Nephron (organoid): ENCODE measurements at regions not wholly inside any gene's neighbourhood (a gene's known extent, or its start where the extent isn't known, plus 50 kb on each side); places are given as distances from the start of the nearest gene placed in this dataset.

Experiments
- H3K27ac Mint-ChIP-seq, 3 experiments: 2 replicates each; pipeline ENCODE4 v1.8.0; 2020; ENCODE audit warnings: mixed read lengths in 3 of 3, mild to moderate bottlenecking in 2 of 3, moderate library complexity in 1 of 3
- H3K27me3 Mint-ChIP-seq: 2 replicates; pipeline ENCODE4 v1.8.0; 2021; ENCODE audit warnings: low read depth, mild to moderate bottlenecking, moderate library complexity, mixed read lengths
- H3K36me3 Mint-ChIP-seq: 2 replicates; pipeline ENCODE4 v1.8.0; 2020; ENCODE audit warnings: low read depth, mixed read lengths
- H3K4me1 Mint-ChIP-seq: 2 replicates; pipeline ENCODE4 v1.8.0; 2020; ENCODE audit warnings: mixed read lengths
- H3K4me3 Mint-ChIP-seq, 3 experiments: 2 replicates each; pipeline ENCODE4 v1.8.0; 2020; ENCODE audit warnings: mild to moderate bottlenecking in 3 of 3, mixed read lengths in 3 of 3, moderate library complexity in 2 of 3
- H3K9me3 Mint-ChIP-seq: 2 replicates; pipeline ENCODE4 v1.8.0; 2020; ENCODE audit warnings: mixed read lengths
- CTCF ChIP-seq, 3 experiments: fragments of 200-600 bp; sonication (generic); IDR thresholded peaks; one replicate each; pipeline ENCODE4 v1.5.0; 2021; ENCODE audit warnings: antibody characterized with exemption in 3 of 3; ENCODE audit not compliant: unreplicated experiment in 3 of 3

GRCh38 chr16:51576498-51577195 is 425.6 kb upstream of the SALL1 start:
- no peak for TF ChIP-seq CTCF (IDR thresholded peaks at IDR 0.05; ENCODE audit: unreplicated experiment in 3 of 3)
- H3K27ac Mint-ChIP-seq, result no peak overlapping the region
- H3K4me3 Mint-ChIP-seq, result no peak overlapping the region
- no peaks in the 10 kb centered on the region for H3K36me3 Mint-ChIP-seq
- H3K27me3 Mint-ChIP-seq, result peaks cover 64% of the 10 kb centered on the region
- no peaks in the 10 kb centered on the region for H3K4me1 Mint-ChIP-seq
- peaks cover 2% of the 10 kb centered on the region for H3K9me3 Mint-ChIP-seq

- Mint-ChIP-seq H3K36me3 (no peaks in the 10 kb centered on the region), H3K27ac (no peak overlapping the region), H3K27me3 (peaks cover 49% of the 10 kb centered on the region), H3K9me3 (peaks cover 2% of the 10 kb centered on the region), H3K4me3 (no peak overlapping the region), H3K4me1 (no peaks in the 10 kb centered on the region)
- no peak for TF ChIP-seq CTCF (IDR thresholded peaks at IDR 0.05; ENCODE audit: unreplicated experiment in 3 of 3)
These were observed 422.1 kb upstream of the SALL1 start for GRCh38 chr16:51573191-51573590.

GRCh38 chr16:51569203-51569931 is 418.3 kb upstream of the SALL1 start:
- H3K36me3 Mint-ChIP-seq, result peaks cover 3% of the 10 kb centered on the region
- H3K9me3 Mint-ChIP-seq, result peaks cover 4% of the 10 kb centered on the region
- no peaks in the 10 kb centered on the region for H3K4me1 Mint-ChIP-seq
- TF ChIP-seq CTCF (IDR thresholded peaks at IDR 0.05; ENCODE audit: unreplicated experiment in 3 of 3), result no peak
- no peak overlapping the region for H3K4me3 Mint-ChIP-seq
- no peak overlapping the region for H3K27ac Mint-ChIP-seq
- peaks cover 15% of the 10 kb centered on the region for H3K27me3 Mint-ChIP-seq

- Mint-ChIP-seq H3K27me3 (peaks cover 7% of the 10 kb centered on the region), H3K36me3 (peaks cover 3% of the 10 kb centered on the region), H3K27ac (no peak overlapping the region), H3K4me1 (no peaks in the 10 kb centered on the region), H3K4me3 (no peak overlapping the region), H3K9me3 (peaks cover 6% of the 10 kb centered on the region)
- no peak for TF ChIP-seq CTCF (IDR thresholded peaks at IDR 0.05; ENCODE audit: unreplicated experiment in 3 of 3)
These were observed 416.8 kb upstream of the SALL1 start for GRCh38 chr16:51567911-51568310.

- H3K9me3 Mint-ChIP-seq, result peaks cover 6% of the 10 kb centered on the region
- H3K27ac Mint-ChIP-seq, result no peak overlapping the region
- H3K4me3 Mint-ChIP-seq, result no peak overlapping the region
- no peaks in the 10 kb centered on the region for H3K4me1 Mint-ChIP-seq
- H3K27me3 Mint-ChIP-seq, result peaks cover 8% of the 10 kb centered on the region
- peaks cover 3% of the 10 kb centered on the region for H3K36me3 Mint-ChIP-seq
- TF ChIP-seq CTCF (IDR thresholded peaks at IDR 0.05; ENCODE audit: unreplicated experiment in 3 of 3), result no peak
These were observed 414.1 kb upstream of the SALL1 start for GRCh38 chr16:51565184-51565583.
